GM19240 (cell line): ENCODE measurements at regions not wholly inside any gene's neighbourhood (a gene's known extent, or its start where the extent isn't known, plus 50 kb on each side); places are given as distances from the start of the nearest gene placed in this dataset.
"Not testable (repeated sequence)": the region's sequence is repeated elsewhere in the genome, so short reads cannot be mapped to it uniquely, and the experiment has no call there.

Source experiments
- DNase-seq: peaks from one replicate; pipeline ENCODE4 v3.0.0; 2011; ENCODE audit warnings: low spot score; ENCODE audit not compliant: insufficient read length

DNA sequence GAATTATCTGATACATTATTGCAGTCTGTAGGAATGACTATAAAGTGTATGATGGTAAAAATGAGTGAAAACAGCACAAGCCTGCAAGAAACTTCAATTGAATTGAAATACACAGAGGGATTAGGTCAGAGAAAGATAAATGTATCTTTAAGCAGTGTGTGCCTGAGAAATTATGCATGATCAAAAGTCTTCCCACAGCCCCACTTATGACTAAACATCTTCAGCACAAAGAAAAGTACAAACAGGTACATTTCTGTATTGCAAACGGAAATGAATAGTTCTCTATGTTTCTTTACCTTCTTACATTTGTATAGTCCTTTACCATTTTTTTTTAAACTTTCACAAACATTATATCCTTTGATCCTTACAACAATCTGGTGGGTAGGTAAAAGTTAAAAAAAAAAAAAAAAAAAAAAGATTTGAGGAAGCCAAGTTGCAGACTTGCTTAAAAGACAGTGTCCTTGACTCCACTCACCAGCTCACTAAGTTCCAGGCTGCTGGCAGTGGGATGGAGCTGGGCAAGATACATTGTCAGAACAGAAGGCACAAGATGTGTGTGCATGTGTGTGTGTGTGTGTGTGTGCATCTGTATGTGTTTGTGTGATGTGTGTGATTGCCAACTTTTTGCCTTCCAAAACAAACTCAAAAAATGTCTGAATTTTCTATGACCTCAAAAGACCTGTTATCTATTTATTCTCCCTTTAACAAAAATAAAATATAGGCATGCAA lies 423.7 kb upstream of the ACVR2A start:
- DNase-seq, result no peak

GRCh38 chr2:147420517-147420916 lies 424.3 kb upstream of the ACVR2A start:
- DNase-seq, result no peak

DNA sequence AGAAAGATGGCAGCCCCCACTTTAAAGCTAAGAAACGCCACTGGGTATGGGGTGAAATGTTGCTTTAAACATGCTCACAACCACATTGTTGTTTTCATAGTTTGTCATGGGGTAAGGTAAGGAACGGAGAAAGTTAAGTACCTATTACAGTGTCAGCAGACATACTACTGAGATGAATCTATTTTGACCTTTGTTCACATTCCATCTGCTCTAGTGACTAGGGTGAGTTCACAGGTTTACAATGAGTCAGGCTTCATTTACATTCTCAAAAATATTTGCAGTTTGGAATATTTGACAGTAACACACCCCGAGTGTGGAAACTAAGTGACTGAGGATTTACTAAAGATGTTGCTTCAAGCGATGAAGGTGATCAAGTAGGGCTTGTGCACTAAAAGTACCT lies 428.7 kb upstream of the ACVR2A start:
- no peak for DNase-seq

DNA sequence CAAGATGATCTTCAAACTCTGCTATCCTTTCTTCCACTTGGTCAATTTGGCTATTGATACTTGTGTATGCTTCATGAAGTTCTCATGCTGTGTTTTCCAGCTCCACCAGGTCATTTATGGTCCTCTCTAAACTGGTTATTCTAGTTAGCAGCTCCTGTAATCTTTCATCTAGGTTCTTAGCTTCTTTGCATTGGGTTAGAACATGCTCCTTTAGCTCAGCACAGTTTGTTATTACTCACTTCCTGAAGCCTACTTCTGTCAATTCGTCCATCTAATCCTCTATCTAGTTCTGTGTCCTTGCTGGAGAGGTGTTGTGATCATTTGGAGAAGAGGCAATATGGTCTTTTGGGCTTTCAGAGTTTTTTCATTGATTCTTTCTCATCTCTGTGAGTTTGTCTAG lies 430.2 kb upstream of the ACVR2A start:
- not testable (repeated sequence) for DNase-seq

- DNase-seq, result no peak
Measured at GRCh38 chr2:147408357-147408756, 436.5 kb upstream of the ACVR2A start.

DNA sequence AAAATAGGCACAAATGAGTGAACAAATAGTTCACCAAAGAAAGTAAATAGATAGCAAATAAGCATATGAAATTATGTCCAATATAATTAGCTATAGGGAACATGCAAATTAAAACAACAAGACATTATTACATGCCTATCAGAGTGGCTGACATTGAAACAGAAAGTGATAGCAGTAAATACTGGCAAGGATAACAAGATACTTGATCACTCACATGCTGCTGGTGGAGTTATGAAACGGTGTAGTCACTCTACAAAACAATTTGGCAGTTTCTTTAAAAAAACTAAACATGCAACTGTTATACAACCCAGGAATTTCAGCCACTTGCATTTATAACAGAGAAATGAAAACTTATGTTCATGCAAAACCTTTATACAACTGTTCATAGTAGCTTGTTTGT lies 439.2 kb upstream of the ACVR2A start:
- no peak for DNase-seq

GRCh38 chr2:147398996-147399395 lies 445.8 kb upstream of the ACVR2A start:
- no peak for DNase-seq

- no peak for DNase-seq
Measured at GRCh38 chr2:147398301-147398700, 446.5 kb upstream of the ACVR2A start.

GRCh38 chr2:147396890-147397289 lies 447.9 kb upstream of the ACVR2A start:
- no peak for DNase-seq

GRCh38 chr2:147394179-147394790 lies 450.5 kb upstream of the ACVR2A start:
- no peak for DNase-seq

DNA sequence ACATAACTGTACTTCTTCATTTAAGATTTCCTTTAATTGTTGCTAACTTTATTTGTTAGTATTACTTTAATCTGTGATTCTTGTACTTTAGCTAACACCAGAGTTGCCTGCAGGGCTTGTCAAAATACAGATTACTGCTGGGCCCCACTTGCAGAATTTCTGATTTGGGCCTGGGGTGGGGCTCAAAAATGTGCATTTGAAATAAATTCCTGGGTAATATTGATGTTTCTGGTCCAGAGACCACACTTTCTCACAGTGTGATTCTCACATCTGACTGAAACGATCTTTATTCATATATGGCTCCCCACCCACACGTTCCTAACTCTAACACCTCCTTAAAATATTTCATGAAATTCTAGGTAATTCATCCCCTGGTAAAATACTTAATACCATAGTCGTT lies 452.6 kb upstream of the ACVR2A start:
- no peak for DNase-seq

- DNase-seq, result no peak
Measured at GRCh38 chr2:147390475-147390874, 454.4 kb upstream of the ACVR2A start.

GRCh38 chr2:147389218-147389617 lies 455.6 kb upstream of the ACVR2A start:
- DNase-seq, result no peak

GRCh38 chr2:147388217-147388616 lies 456.6 kb upstream of the ACVR2A start:
- no peak for DNase-seq

DNA sequence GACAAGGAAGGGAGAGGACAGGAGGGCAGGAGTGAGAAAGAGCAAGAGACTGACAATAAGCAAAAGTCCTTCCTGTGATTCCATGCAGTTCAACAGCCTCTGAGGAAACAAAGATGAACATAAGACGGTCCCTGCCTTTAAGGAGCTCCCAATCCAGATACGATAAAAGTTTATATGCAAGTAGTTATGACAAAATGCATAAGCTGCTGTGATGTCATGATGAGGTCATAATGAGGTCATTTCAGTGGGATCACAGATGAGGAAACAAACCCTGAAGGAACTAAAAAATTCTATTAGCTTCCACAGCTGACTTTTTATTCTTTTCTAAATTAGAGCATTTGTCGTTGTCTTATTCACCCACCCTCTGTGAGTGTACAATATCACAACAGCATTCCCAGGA lies 458.5 kb upstream of the ACVR2A start:
- DNase-seq, result no peak

GRCh38 chr2:147385600-147385999 lies 459.2 kb upstream of the ACVR2A start:
- DNase-seq, result no peak

DNA sequence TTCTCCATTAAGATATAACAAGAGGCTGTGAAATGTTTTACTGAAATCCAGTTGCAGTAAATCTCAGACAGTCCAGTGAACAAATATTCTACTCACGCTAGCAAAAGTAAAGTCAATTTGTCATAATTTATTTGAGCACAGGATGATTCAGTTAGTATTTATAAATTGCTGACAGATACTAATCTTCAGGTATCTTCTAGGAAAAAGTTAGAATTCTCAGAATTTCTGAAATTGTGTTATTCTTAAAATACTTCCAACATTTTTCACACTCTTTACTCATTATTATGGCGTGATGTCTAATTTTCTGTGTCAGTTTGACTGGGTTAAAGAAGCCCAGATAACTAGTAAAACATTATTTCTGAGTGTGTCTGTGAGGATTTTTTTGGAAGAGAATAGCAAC lies 460.2 kb upstream of the ACVR2A start:
- no peak for DNase-seq

- no peak for DNase-seq
Measured at GRCh38 chr2:147382322-147382948, 462.4 kb upstream of the ACVR2A start.

GRCh38 chr2:147378403-147378802 lies 466.4 kb upstream of the ACVR2A start:
- DNase-seq, result no peak

DNA sequence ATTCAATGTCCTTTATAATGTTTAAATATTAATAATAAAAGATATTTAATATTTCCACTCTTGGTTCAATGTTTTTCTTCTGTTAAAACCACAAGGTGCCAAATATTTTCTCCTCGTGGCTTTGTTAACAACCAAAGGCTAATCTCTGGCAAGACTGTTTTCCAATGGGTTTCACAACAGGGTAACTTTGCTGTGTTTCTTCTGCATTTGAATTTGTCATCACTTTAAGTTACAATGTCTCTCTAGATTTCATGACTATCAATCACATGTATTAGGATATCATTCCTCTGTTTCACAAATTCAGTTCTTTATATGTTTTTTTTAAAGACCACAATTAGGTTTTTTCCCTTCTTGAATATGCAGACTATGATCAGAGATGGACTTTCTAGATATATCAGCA lies 469.8 kb upstream of the ACVR2A start:
- no peak for DNase-seq

DNA sequence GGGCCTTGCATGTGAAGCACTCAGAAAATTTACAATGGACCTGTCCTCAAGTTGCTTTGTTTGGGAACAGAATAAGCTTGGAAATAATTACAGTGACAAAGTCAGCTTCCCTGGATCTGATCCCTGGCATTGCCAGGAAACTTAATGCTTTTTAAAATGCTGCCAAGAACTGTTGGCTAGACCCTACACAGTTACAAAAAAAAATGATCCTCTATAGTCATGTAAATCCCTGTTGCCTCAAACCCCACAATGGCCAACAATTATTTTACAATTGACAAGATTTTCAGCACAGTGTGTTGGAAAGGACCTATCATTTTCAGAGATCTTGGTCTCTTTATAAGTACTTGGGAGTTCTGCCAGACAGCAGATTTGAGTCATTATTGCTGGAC lies 470.4 kb upstream of the ACVR2A start:
- DNase-seq, result no peak

GRCh38 chr2:147373800-147374422 lies 470.9 kb upstream of the ACVR2A start:
- DNase-seq, result no peak
